Chondrocyte (in vitro differentiated cells): ENCODE measurements at regions not wholly inside any gene's neighbourhood (a gene's known extent, or its start where the extent isn't known, plus 50 kb on each side); places are given as distances from the start of the nearest gene placed in this dataset.

Experiments used
- DNase-seq: peaks from one replicate; pipeline ENCODE4 v3.0.0; 2021; ENCODE audit warnings: mixed read lengths, low spot score
- H3K27ac Mint-ChIP-seq: one replicate; pipeline ENCODE4 v1.8.0; 2021; ENCODE audit warnings: mild to moderate bottlenecking, moderate library complexity, mixed read lengths; ENCODE audit not compliant: unreplicated experiment
- H3K27me3 Mint-ChIP-seq: 2 replicates; pipeline ENCODE4 v1.8.0; 2021; ENCODE audit warnings: low read depth, mixed read lengths
- H3K36me3 Mint-ChIP-seq: 2 replicates; pipeline ENCODE4 v1.8.0; 2021; ENCODE audit warnings: low read depth, mixed read lengths
- H3K4me1 Mint-ChIP-seq: 2 replicates; pipeline ENCODE4 v1.8.0; 2021; ENCODE audit warnings: low read depth, mild to moderate bottlenecking, mixed read lengths
- H3K4me3 Mint-ChIP-seq: one replicate; pipeline ENCODE4 v1.8.0; 2021; ENCODE audit warnings: mild to moderate bottlenecking, moderate library complexity, mixed read lengths; ENCODE audit not compliant: unreplicated experiment
- H3K9me3 Mint-ChIP-seq: 2 replicates; pipeline ENCODE4 v1.8.0; 2021; ENCODE audit warnings: low read depth, mixed read lengths
- TF ChIP-seq, protein P1 (sequence below): fragments of 200-600 bp; sonication (generic); IDR thresholded peaks from 2 replicates; pipeline ENCODE4 v1.5.0; 2021; ENCODE audit warnings: antibody characterized with exemption, mild to moderate bottlenecking, moderate library complexity

DNA sequence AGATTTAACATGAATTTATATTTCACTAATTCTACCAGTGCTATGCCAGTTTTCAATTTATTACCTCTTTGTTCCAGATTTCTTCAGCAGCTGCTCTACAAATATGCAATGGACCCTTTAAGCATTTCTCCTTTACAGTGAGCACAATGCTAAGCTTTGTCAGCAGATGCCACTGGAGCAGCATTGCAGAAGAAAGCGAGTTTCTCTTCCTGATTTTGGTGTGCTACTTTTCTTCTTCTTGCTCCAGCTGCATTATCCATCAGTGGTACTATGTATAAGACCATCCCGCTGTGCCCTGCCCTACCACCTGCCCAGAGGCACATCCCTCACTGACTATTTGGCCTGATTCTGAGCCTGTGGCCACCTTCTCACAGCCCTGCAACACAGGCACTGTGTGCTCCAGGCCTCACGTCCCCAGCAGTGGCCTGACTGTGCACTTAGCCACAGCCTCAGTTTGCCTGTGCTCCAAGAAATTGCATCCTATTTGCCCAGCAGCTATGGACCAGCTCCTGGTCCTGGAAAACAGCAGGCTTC is 84.1 kb downstream of the TNFAIP3 start:
- peaks cover 3% of the 10 kb centered on the region for H3K9me3 Mint-ChIP-seq
- no peak overlapping the region for H3K4me3 Mint-ChIP-seq
- TF ChIP-seq, protein P1, sequence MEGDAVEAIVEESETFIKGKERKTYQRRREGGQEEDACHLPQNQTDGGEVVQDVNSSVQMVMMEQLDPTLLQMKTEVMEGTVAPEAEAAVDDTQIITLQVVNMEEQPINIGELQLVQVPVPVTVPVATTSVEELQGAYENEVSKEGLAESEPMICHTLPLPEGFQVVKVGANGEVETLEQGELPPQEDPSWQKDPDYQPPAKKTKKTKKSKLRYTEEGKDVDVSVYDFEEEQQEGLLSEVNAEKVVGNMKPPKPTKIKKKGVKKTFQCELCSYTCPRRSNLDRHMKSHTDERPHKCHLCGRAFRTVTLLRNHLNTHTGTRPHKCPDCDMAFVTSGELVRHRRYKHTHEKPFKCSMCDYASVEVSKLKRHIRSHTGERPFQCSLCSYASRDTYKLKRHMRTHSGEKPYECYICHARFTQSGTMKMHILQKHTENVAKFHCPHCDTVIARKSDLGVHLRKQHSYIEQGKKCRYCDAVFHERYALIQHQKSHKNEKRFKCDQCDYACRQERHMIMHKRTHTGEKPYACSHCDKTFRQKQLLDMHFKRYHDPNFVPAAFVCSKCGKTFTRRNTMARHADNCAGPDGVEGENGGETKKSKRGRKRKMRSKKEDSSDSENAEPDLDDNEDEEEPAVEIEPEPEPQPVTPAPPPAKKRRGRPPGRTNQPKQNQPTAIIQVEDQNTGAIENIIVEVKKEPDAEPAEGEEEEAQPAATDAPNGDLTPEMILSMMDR: no peak
- H3K36me3 Mint-ChIP-seq: peaks cover 2% of the 10 kb centered on the region
- H3K27me3 Mint-ChIP-seq: peaks cover 8% of the 10 kb centered on the region
- H3K4me1 Mint-ChIP-seq: no peaks in the 10 kb centered on the region
- DNase-seq: no peak
- no peak overlapping the region for H3K27ac Mint-ChIP-seq

DNA sequence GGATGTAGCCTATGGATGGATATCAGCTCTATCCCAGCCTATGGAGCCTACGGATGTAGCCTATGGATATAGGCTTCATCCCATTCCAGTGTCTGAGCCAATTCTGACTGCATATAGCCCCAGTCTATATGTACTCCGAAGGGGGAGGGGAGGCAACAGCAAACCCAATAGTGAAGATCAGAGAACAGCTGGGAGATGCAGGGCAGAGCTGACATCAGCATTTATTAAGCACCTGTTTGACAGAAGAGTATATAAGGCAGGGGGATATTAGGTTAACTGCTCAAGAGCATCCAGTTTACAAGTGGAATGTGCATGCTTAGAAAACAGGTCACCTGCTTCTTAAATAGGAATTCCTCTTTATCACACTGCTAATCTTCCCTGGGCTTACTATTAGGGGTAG is 85.2 kb downstream of the TNFAIP3 start:
- H3K4me3 Mint-ChIP-seq: no peak overlapping the region
- TF ChIP-seq, protein P1: no peak
- DNase-seq: no peak

DNA sequence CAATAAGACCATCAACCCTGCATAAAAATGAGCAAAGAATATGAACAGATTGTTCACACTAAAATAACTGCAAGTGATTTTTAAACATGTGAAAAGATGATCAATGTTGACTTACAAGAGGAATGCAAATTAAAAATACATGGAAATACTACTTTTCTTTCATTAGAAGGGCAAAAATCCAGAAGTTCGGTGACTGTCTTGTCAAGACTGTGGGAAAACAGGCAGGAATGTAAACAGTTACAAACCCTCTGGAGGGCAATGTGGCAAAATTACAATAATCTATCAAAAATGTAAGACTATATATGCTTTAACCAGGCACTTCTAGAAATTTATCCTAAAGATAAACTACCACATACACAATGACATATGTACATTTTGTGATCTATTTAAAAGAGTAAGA is 86.7 kb downstream of the TNFAIP3 start:
- H3K4me3 Mint-ChIP-seq: no peak overlapping the region
- no peak for DNase-seq
- H3K36me3 Mint-ChIP-seq: peaks cover 2% of the 10 kb centered on the region
- H3K9me3 Mint-ChIP-seq: peaks cover 3% of the 10 kb centered on the region
- no peak overlapping the region for H3K27ac Mint-ChIP-seq
- H3K4me1 Mint-ChIP-seq: no peaks in the 10 kb centered on the region
- TF ChIP-seq, protein P1: no peak
- peaks cover 8% of the 10 kb centered on the region for H3K27me3 Mint-ChIP-seq

More for the DNA sequence above, 85.2 kb downstream of the TNFAIP3 start:
- peaks cover 8% of the 10 kb centered on the region for H3K27me3 Mint-ChIP-seq
- H3K9me3 Mint-ChIP-seq: peaks cover 3% of the 10 kb centered on the region
- H3K4me1 Mint-ChIP-seq: no peaks in the 10 kb centered on the region
- peaks cover 2% of the 10 kb centered on the region for H3K36me3 Mint-ChIP-seq
- H3K27ac Mint-ChIP-seq: no peak overlapping the region

DNA sequence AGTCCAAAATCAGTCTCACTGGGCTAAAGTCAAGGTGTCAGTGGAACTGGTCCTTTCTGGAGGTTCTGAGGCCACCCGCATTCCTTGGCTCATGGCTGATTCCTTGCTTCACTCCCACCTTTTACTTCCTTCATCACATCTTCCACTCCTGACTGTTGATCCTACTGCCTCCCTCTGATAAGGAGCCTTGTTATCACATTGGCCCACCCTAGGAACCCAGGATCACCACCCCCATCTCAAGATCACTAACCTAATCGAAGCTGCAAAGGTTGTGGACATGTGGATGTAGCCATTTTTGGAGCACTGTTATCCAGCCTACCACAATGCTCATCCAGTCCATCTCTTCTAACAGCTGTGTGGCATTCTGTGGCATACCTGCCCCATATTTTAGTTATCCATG is 87.2 kb downstream of the TNFAIP3 start:
- H3K27me3 Mint-ChIP-seq: peaks cover 8% of the 10 kb centered on the region
- peaks cover 3% of the 10 kb centered on the region for H3K9me3 Mint-ChIP-seq
- no peaks in the 10 kb centered on the region for H3K4me1 Mint-ChIP-seq
- H3K27ac Mint-ChIP-seq: no peak overlapping the region
- TF ChIP-seq, protein P1: no peak
- DNase-seq: no peak
- no peak overlapping the region for H3K4me3 Mint-ChIP-seq
- H3K36me3 Mint-ChIP-seq: peaks cover 2% of the 10 kb centered on the region

DNA sequence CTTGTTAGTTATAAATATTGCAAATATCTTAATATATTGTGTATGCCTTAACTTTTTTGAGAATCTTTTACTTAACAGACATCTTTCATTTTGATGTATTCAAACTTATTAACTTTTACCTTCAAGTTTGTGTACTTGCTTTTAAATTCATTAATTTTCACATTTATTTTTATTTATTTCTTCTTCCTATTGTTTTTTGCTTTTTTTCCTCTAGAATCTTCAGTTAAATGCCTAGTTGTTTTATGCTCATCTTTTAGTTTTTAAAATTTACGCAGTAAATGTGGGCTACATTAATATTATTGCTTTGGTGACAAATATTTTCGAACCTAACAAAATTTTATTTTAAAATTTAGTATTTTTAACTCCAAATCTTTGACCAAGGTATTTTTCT is 89.0 kb downstream of the TNFAIP3 start:
- no peaks in the 10 kb centered on the region for H3K4me1 Mint-ChIP-seq

More for the DNA sequence above, 89.0 kb downstream of the TNFAIP3 start:
- no peak for DNase-seq
- Mint-ChIP-seq H3K36me3 (no peaks in the 10 kb centered on the region), H3K9me3 (peaks cover 3% of the 10 kb centered on the region), H3K4me3 (no peak overlapping the region), H3K27ac (no peak overlapping the region), H3K27me3 (peaks cover 8% of the 10 kb centered on the region)
- TF ChIP-seq, protein P1: no peak
